ENCODE measurements at regions not wholly inside any gene's neighbourhood (a gene's known extent, or its start where the extent isn't known, plus 50 kb on each side); places are given as distances from the start of the nearest gene placed in this dataset.

DNA sequence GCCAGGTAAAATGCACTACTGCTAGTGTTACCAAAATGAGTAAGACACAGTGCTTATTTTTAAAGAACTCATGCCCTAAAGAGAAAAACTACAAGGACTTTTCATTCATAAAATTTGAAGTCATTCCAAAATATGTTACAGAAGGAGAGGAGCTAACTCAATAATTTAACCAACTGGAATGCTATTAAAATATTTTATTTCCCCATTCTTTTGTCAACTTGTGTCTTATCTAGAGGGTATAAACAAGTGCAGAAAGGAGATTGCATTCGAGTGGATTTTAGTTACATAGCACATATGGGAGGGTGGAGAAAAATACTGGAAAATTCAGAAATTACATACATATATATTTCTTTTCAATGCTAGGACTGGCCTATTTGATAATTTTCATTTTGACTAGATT is 131.0 kb upstream of the IRS2 start:
- TF ChIP-seq CTCF (IDR thresholded peaks at IDR 0.05), result no peak
- H3K4me1 Mint-ChIP-seq (ENCODE audit: low read depth), result peaks cover 23% of the 10 kb centered on the region
- H3K36me3 Mint-ChIP-seq (ENCODE audit: low read depth), result no peaks in the 10 kb centered on the region
- DNase-seq (ENCODE audit: low spot score), result no peak
- no peak overlapping the region for H3K4me3 Mint-ChIP-seq (ENCODE audit: unreplicated experiment)
- H3K27me3 Mint-ChIP-seq (ENCODE audit: low read depth), result no peaks in the 10 kb centered on the region
- H3K9me3 Mint-ChIP-seq (ENCODE audit: low read depth), result no peaks in the 10 kb centered on the region
- no peak overlapping the region for H3K27ac Mint-ChIP-seq (ENCODE audit: unreplicated experiment)

GRCh38 chr13:109913936-109914510 is 127.6 kb upstream of the IRS2 start:
- TF ChIP-seq CTCF (IDR thresholded peaks at IDR 0.05), result no peak
- H3K27me3 Mint-ChIP-seq (ENCODE audit: low read depth), result no peaks in the 10 kb centered on the region
- no peaks in the 10 kb centered on the region for H3K9me3 Mint-ChIP-seq (ENCODE audit: low read depth)
- H3K4me3 Mint-ChIP-seq (ENCODE audit: unreplicated experiment), result no peak overlapping the region
- no peaks in the 10 kb centered on the region for H3K36me3 Mint-ChIP-seq (ENCODE audit: low read depth)
- no peak for DNase-seq (ENCODE audit: low spot score)
- peaks cover 13% of the 10 kb centered on the region for H3K4me1 Mint-ChIP-seq (ENCODE audit: low read depth)
- H3K27ac Mint-ChIP-seq (ENCODE audit: unreplicated experiment), result no peak overlapping the region

- Mint-ChIP-seq H3K36me3 (ENCODE audit: low read depth) (no peaks in the 10 kb centered on the region), H3K4me3 (ENCODE audit: unreplicated experiment) (no peak overlapping the region), H3K27me3 (ENCODE audit: low read depth) (no peaks in the 10 kb centered on the region), H3K9me3 (ENCODE audit: low read depth) (no peaks in the 10 kb centered on the region), H3K27ac (ENCODE audit: unreplicated experiment) (no peak overlapping the region), H3K4me1 (ENCODE audit: low read depth) (peaks cover 4% of the 10 kb centered on the region)
- no peak for DNase-seq (ENCODE audit: low spot score)
- TF ChIP-seq CTCF (IDR thresholded peaks at IDR 0.05), result no peak
Measured at GRCh38 chr13:109913186-109913585, 126.8 kb upstream of the IRS2 start.

GRCh38 chr13:109910194-109910593 is 123.8 kb upstream of the IRS2 start:
- Mint-ChIP-seq H3K9me3 (ENCODE audit: low read depth) (no peaks in the 10 kb centered on the region), H3K27me3 (ENCODE audit: low read depth) (no peaks in the 10 kb centered on the region), H3K4me1 (ENCODE audit: low read depth) (peaks cover 6% of the 10 kb centered on the region), H3K4me3 (ENCODE audit: unreplicated experiment) (no peak overlapping the region), H3K27ac (ENCODE audit: unreplicated experiment) (no peak overlapping the region), H3K36me3 (ENCODE audit: low read depth) (peaks cover 2% of the 10 kb centered on the region)
- DNase-seq (ENCODE audit: low spot score), result no peak
- no peak for TF ChIP-seq CTCF (IDR thresholded peaks at IDR 0.05)

- Mint-ChIP-seq H3K9me3 (ENCODE audit: low read depth) (peaks cover 9% of the 10 kb centered on the region), H3K4me1 (ENCODE audit: low read depth) (peaks cover 6% of the 10 kb centered on the region), H3K4me3 (ENCODE audit: unreplicated experiment) (no peak overlapping the region), H3K27ac (ENCODE audit: unreplicated experiment) (no peak overlapping the region), H3K27me3 (ENCODE audit: low read depth) (no peaks in the 10 kb centered on the region), H3K36me3 (ENCODE audit: low read depth) (peaks cover 2% of the 10 kb centered on the region)
- no peak for TF ChIP-seq CTCF (IDR thresholded peaks at IDR 0.05)
- no peak for DNase-seq (ENCODE audit: low spot score)
Measured at GRCh38 chr13:109906976-109907375, 120.6 kb upstream of the IRS2 start.

All from chondrocyte (in vitro differentiated cells).